GM18499 (cell line): ENCODE measurements at regions not wholly inside any gene's neighbourhood (a gene's known extent, or its start where the extent isn't known, plus 50 kb on each side); places are given as distances from the start of the nearest gene placed in this dataset.
"Not testable (repeated sequence)": the region's sequence is repeated elsewhere in the genome, so short reads cannot be mapped to it uniquely, and the experiment has no call there.

Experiments used
- ATAC-seq: cut with Tn5 transposase; IDR thresholded peaks from one replicate; pipeline ENCODE4 v1.9.1; 2021; ENCODE audit warnings: moderate number of reproducible peaks; ENCODE audit not compliant: insufficient read depth, unreplicated experiment

GRCh38 chr2:186346216-186346615 is 139.8 kb upstream of the ZC3H15 start:
- no peak for ATAC-seq

- ATAC-seq: no peak
Observed at GRCh38 chr2:186347472-186347871, 138.6 kb upstream of the ZC3H15 start.

- ATAC-seq: no peak
Observed at GRCh38 chr2:186348200-186348599, 137.9 kb upstream of the ZC3H15 start.

GRCh38 chr2:186349508-186349907 is 136.6 kb upstream of the ZC3H15 start:
- ATAC-seq: no peak

- not testable (repeated sequence) for ATAC-seq
Observed at GRCh38 chr2:186354160-186354559, 131.9 kb upstream of the ZC3H15 start.

GRCh38 chr2:186365406-186365805 is 120.7 kb upstream of the ZC3H15 start:
- ATAC-seq: no peak

- no peak for ATAC-seq
Observed at GRCh38 chr2:186379052-186379451, 107.0 kb upstream of the ZC3H15 start.

GRCh38 chr2:186380805-186381204 is 105.3 kb upstream of the ZC3H15 start:
- ATAC-seq: no peak

- no peak for ATAC-seq
Observed at GRCh38 chr2:186381573-186381972, 104.5 kb upstream of the ZC3H15 start.

- no peak for ATAC-seq
Observed at GRCh38 chr2:186382932-186383331, 103.1 kb upstream of the ZC3H15 start.

GRCh38 chr2:186384226-186384625 is 101.8 kb upstream of the ZC3H15 start:
- ATAC-seq: no peak

- ATAC-seq: not testable (repeated sequence)
Observed at GRCh38 chr2:186385638-186386201, 100.3 kb upstream of the ZC3H15 start.

- ATAC-seq: no peak
Observed at GRCh38 chr2:186399082-186399644, 86.9 kb upstream of the ZC3H15 start.

GRCh38 chr2:186405842-186406241 is 80.2 kb upstream of the ZC3H15 start:
- no peak for ATAC-seq

GRCh38 chr2:186407611-186408010 is 78.4 kb upstream of the ZC3H15 start:
- no peak for ATAC-seq

GRCh38 chr2:186410802-186411201 is 75.3 kb upstream of the ZC3H15 start:
- no peak for ATAC-seq

- no peak for ATAC-seq
Observed at GRCh38 chr2:186422226-186422625, 63.8 kb upstream of the ZC3H15 start.

GRCh38 chr2:186423481-186423880 is 62.6 kb upstream of the ZC3H15 start:
- no peak for ATAC-seq

GRCh38 chr2:186424265-186424664 is 61.8 kb upstream of the ZC3H15 start:
- ATAC-seq: no peak

GRCh38 chr2:186425576-186425975 is 60.5 kb upstream of the ZC3H15 start:
- no peak for ATAC-seq

- ATAC-seq: peak; percentile 92
Observed at GRCh38 chr2:186426153-186427016, 59.7 kb upstream of the ZC3H15 start.

GRCh38 chr2:186427017-186427350 is 59.1 kb upstream of the ZC3H15 start:
- ATAC-seq: peak; percentile 16
